Testis (tissue), 2 donors: ENCODE measurements at regions not wholly inside any gene's neighbourhood (a gene's known extent, or its start where the extent isn't known, plus 50 kb on each side); places are given as distances from the start of the nearest gene placed in this dataset.

ENCODE experiments used
- DNase-seq: peaks from one replicate; pipeline ENCODE4 v3.0.0-alpha.2; 2019
- H3K27ac ChIP-seq, 2 donors: fragments of 200-600 bp; sonication (generic); one replicate each; pipeline ENCODE4 v1.5.1; 2019
- H3K27me3 ChIP-seq: fragments of 200-600 bp; sonication (generic); one replicate; pipeline ENCODE4 v1.5.1; 2019
- H3K36me3 ChIP-seq: fragments of 200-600 bp; sonication (generic); one replicate; pipeline ENCODE4 v1.5.1; 2017; ENCODE audit warnings: low read depth; ENCODE audit errors: missing control alignments
- H3K4me1 ChIP-seq: fragments of 200-600 bp; sonication (generic); one replicate; pipeline ENCODE4 v1.5.1; 2019
- H3K4me3 ChIP-seq, 2 donors: fragments of 200-600 bp; sonication (generic); one replicate each; pipeline ENCODE4 v1.5.1; 2017 to 2019
- H3K9me3 ChIP-seq: fragments of 200-600 bp; sonication (generic); one replicate; pipeline ENCODE4 v1.5.1; 2017
- CTCF ChIP-seq, 3 experiments: fragments of 450-650 bp in 2 of 3; fragments of 200-600 bp in 1 of 3; sonication (generic) in 1 of 3; IDR thresholded peaks; one replicate each; pipeline ENCODE4 v1.5.1; 2016 to 2019; ENCODE audit warnings: antibody characterized with exemption in 3 of 3, mild to moderate bottlenecking in 2 of 3, moderate library complexity in 1 of 3
- POLR2A ChIP-seq: fragments of 450-650 bp; IDR thresholded peaks from one replicate; pipeline ENCODE4 v1.6.1; 2017; ENCODE audit warnings: antibody characterized with exemption, mild to moderate bottlenecking, moderate library complexity
- WGBS, 2 donors: methylation state at CpG; one replicate each; pipeline ENCODE4 v1.1.5; 2018; 5-methylcytosine and 5-hydroxymethylcytosine counted together
- intact Hi-C: fragments of 100-400 bp; cut with DNase I; formaldehyde crosslinking; loops from one replicate; pipeline ENCODE4 v1.15.1; 2023; ENCODE audit warnings: low total_unique reads

DNA sequence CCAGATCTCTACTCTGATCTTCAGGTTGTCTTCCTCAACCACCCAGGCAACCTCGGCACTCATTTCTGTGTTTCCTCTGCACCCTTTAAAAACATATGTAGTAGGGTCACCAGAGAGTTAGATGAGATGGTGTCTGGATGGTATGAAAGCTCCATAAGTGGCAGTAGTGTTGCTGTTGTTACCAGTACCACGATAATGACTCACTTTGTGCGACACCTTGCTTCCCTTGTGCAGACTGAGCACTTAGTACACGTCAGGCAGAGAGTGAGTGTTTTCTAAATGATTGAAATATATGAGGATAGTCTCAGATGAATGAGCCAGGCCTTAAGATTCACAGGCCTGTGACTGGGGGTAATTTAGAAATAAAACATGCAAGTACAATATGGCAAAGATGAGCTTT, 188.7 kb downstream of the MAF start:
- intact Hi-C loops: no loop called here
- DNase-seq: no peak
- Histone ChIP-seq H3K36me3 (no peaks in the 10 kb centered on the region), H3K4me3 (no peak overlapping the region), H3K9me3 (no peaks in the 10 kb centered on the region), H3K27me3 (no peaks in the 10 kb centered on the region), H3K4me1 (no peaks in the 10 kb centered on the region), H3K27ac (no peak overlapping the region)
- TF ChIP-seq CTCF (IDR thresholded peaks at IDR 0.05) (no peak), POLR2A (no peak)
- 83 to 94% methylated on average over 4 of the region's 4 CpGs for WGBS, 2 donors

- DNase-seq: no peak
- TF ChIP-seq CTCF (IDR thresholded peaks at IDR 0.05) (no peak), POLR2A (no peak)
- H3K4me3 ChIP-seq: no peak overlapping the region
Measured at GRCh38 chr16:79411357-79411756, 189.2 kb downstream of the MAF start.

DNA sequence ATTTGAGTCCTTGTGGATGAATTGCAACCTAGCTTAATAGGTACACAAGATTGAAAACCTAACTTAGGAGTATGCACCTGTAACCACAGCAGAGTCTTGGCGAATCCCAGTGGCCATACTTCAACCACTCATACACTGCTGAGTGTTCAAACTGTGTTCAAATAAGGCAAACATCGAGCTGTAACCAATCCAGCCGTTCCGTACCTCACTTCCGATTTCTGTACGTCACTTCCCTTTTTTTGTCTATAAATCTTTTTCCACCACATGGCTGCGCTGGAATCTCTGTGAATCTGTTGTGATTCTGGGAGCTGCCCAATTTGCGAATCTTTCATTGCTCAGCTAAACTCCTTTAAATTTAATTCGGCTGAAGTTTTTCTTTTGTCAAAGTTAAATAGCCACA, 190.6 kb downstream of the MAF start:
- TF ChIP-seq POLR2A (no peak), CTCF (IDR thresholded peaks at IDR 0.05) (no peak)
- H3K36me3 ChIP-seq: no peaks in the 10 kb centered on the region
- no peaks in the 10 kb centered on the region for H3K9me3 ChIP-seq
- no peaks in the 10 kb centered on the region for H3K27me3 ChIP-seq
- DNase-seq: no peak
- WGBS, 2 donors: 82 to 89% methylated on average over 9 of the region's 9 CpGs
- H3K4me1 ChIP-seq: no peaks in the 10 kb centered on the region
- H3K27ac ChIP-seq: no peak overlapping the region
- H3K4me3 ChIP-seq: no peak overlapping the region
- intact Hi-C loops: no loop called here

More at GRCh38 chr16:79411357-79411756, 189.2 kb downstream of the MAF start:
- H3K9me3 ChIP-seq: no peaks in the 10 kb centered on the region
- H3K27ac ChIP-seq: no peak overlapping the region
- intact Hi-C loops: no loop called here
- H3K36me3 ChIP-seq: no peaks in the 10 kb centered on the region
- no peaks in the 10 kb centered on the region for H3K4me1 ChIP-seq
- H3K27me3 ChIP-seq: no peaks in the 10 kb centered on the region

GRCh38 chr16:79408355-79408754, 192.2 kb downstream of the MAF start:
- Histone ChIP-seq H3K36me3 (no peaks in the 10 kb centered on the region), H3K27ac (no peak overlapping the region), H3K4me3 (no peak overlapping the region), H3K27me3 (no peaks in the 10 kb centered on the region), H3K4me1 (no peaks in the 10 kb centered on the region), H3K9me3 (no peaks in the 10 kb centered on the region)
- 77 to 98% methylated on average over 6 of the region's 6 CpGs for WGBS, 2 donors
- intact Hi-C loops: no loop called here
- TF ChIP-seq POLR2A (no peak), CTCF (IDR thresholded peaks at IDR 0.05) (no peak)
- DNase-seq: no peak

- intact Hi-C loops: no loop called here
- no peaks in the 10 kb centered on the region for H3K27me3 ChIP-seq
Measured at GRCh38 chr16:79407461-79408135, 192.9 kb downstream of the MAF start.

More at GRCh38 chr16:79407461-79408135, 192.9 kb downstream of the MAF start:
- no peak overlapping the region for H3K27ac ChIP-seq
- TF ChIP-seq POLR2A: no peak
- no peak for TF ChIP-seq CTCF (IDR thresholded peaks at IDR 0.05)
- no peaks in the 10 kb centered on the region for H3K9me3 ChIP-seq
- H3K36me3 ChIP-seq: no peaks in the 10 kb centered on the region
- no peaks in the 10 kb centered on the region for H3K4me1 ChIP-seq
- 67 to 78% methylated on average over 15 of the region's 15 CpGs for WGBS, 2 donors
- no peak for DNase-seq
- H3K4me3 ChIP-seq: no peak overlapping the region
